GM23338 (cell line): ENCODE measurements at regions not wholly inside any gene's neighbourhood (a gene's known extent, or its start where the extent isn't known, plus 50 kb on each side); places are given as distances from the start of the nearest gene placed in this dataset.

Experiments used
- EZH2 ChIP-seq: fragments of 200-600 bp; sonication (generic); IDR thresholded peaks from one replicate; pipeline ENCODE4 v1.8.0; 2017; ENCODE audit warnings: antibody characterized with exemption, mild to moderate bottlenecking, low read depth; ENCODE audit not compliant: unreplicated experiment
- EZH2phosphoT487 ChIP-seq: fragments of 200-600 bp; sonication (generic); IDR thresholded peaks from one replicate; pipeline ENCODE4 v1.8.1; 2018; ENCODE audit warnings: antibody characterized with exemption; ENCODE audit not compliant: unreplicated experiment
- POLR2AphosphoS5 ChIP-seq: IDR thresholded peaks from 2 replicates; pipeline ENCODE4 v1.6.1; 2016; ENCODE audit warnings: antibody characterized with exemption, low read depth
- TF ChIP-seq, protein P1 (sequence below), 2 experiments: fragments of 200-600 bp in 1 of 2; sonication (generic) in 1 of 2; conservative IDR thresholded peaks; 2 replicates each; pipeline versions ENCODE4 v1.5.1 to v1.6.1; 2016 to 2017; ENCODE audit warnings: antibody characterized with exemption in 2 of 2, low read depth in 2 of 2, mild to moderate bottlenecking in 2 of 2, moderate library complexity in 1 of 2

DNA sequence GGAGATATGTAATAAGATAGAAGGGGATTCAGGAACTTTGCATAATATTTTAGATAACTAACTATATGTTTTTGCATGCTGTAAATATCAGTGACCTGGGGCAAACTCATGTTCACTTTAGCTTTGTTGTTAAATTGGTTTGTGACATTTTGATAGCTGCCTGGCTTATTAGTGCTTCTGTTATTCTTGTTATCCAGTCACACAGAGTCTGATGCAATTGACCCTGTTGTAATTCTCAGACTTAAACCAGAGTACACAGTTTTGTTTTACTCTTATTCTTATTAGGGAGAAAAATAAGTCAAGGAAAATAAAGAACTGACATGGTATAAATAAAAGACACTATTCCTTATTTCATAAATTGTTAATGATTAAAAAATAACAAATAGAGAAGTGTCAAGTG lies 516.7 kb upstream of the SLIT2 start:
- TF ChIP-seq, protein P1, sequence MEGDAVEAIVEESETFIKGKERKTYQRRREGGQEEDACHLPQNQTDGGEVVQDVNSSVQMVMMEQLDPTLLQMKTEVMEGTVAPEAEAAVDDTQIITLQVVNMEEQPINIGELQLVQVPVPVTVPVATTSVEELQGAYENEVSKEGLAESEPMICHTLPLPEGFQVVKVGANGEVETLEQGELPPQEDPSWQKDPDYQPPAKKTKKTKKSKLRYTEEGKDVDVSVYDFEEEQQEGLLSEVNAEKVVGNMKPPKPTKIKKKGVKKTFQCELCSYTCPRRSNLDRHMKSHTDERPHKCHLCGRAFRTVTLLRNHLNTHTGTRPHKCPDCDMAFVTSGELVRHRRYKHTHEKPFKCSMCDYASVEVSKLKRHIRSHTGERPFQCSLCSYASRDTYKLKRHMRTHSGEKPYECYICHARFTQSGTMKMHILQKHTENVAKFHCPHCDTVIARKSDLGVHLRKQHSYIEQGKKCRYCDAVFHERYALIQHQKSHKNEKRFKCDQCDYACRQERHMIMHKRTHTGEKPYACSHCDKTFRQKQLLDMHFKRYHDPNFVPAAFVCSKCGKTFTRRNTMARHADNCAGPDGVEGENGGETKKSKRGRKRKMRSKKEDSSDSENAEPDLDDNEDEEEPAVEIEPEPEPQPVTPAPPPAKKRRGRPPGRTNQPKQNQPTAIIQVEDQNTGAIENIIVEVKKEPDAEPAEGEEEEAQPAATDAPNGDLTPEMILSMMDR (conservative IDR thresholded peaks at IDR 0.05; ENCODE audit: low read depth in 2 of 2): no peak
- TF ChIP-seq EZH2phosphoT487 (no peak), POLR2AphosphoS5 (no peak), EZH2 (no peak)
